ENCODE measurements at regions not wholly inside any gene's neighbourhood (a gene's known extent, or its start where the extent isn't known, plus 50 kb on each side); places are given as distances from the start of the nearest gene placed in this dataset.

DNA sequence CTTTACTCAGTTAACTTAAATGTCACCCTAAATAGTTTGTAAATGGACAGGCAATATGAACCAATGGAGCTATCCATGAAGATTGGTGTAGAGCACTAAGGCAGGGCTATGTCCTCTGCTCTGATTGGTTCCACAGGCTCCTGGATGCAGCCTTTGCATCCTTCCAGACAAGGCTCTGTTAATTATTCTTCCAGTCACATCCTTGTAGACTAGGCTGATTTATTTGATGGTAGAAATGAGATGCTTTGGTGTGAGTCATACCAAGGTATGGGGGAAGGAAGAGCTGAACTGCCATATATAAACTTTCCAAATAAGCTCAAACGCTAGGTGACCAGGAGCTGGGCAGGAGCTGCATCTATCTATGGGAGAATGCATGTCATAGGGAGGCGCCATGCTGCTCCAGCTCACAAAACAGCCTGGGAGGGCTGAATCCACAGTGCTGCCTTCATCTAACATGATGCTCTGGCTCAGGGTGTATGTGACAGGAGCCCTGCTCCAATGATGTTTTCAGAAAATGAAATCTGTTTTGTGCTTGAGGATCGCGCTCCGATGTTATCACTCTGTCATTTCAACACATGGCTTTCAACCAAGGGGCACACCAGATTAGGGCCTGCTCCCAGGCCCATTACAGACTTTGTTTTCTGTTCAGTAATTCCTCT, 818.0 kb upstream of the ZNF608 start:
- no peak for DNase-seq (ENCODE audit: low read depth)

DNA sequence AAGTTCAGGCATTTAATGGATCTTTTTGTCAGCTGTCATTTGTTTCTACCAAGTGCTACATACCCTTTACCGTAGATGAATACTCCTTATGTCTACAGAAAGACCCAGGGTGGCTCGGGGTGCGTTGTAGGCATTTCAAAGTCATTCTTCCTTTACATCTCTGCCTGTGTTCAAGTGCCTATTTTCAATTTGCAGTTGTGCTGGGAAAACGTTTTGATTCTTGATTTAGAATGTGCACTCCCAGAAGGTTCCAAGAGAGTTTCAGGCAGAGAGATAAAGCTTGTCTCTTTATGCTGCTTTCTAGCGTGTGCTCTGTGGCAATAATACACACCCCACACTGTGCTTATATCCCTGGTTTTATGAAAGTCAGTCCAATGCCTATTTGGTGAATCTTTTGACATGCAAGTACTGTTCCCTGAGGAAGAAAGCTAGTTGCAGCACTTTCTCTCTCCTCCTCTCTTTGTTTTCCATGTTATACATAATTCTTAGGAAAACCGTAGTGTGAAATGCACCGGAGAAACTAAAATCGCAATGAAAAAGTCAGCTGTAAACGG, 828.1 kb upstream of the ZNF608 start:
- DNase-seq (ENCODE audit: low read depth), result no peak

DNA sequence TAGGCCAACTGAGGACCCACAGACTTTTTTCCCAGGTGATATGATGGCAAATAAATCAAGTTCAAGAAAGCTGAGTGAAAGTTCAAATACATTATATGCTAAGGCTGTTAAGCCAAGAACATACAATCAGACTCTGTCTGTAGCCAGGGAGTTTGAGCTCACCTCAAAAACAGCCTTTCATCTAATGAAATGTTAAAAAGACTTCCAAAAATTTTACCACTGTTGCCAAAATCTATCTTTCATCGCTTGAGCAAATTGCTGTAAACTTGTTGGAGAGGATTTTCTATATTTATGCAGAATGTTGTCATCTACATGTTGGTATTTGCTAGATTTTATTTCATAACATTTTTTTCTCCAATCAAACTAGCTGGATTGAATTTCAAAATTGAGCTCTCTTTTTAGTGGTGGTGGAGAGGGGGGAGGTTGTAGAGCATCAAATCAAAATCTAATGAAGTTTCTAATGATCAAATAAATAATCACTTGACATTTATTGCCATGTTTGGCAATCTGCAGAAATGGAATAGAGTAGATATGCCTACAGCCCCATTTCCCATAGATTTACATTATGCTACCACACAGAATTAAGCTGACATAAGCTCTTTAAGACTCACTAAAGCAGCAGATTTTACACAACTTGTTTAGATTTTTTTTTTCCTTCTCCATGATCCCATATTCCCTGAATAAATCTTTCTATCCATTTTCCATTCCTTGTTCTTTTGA, 828.9 kb upstream of the ZNF608 start:
- no peak for DNase-seq (ENCODE audit: low read depth)

DNA sequence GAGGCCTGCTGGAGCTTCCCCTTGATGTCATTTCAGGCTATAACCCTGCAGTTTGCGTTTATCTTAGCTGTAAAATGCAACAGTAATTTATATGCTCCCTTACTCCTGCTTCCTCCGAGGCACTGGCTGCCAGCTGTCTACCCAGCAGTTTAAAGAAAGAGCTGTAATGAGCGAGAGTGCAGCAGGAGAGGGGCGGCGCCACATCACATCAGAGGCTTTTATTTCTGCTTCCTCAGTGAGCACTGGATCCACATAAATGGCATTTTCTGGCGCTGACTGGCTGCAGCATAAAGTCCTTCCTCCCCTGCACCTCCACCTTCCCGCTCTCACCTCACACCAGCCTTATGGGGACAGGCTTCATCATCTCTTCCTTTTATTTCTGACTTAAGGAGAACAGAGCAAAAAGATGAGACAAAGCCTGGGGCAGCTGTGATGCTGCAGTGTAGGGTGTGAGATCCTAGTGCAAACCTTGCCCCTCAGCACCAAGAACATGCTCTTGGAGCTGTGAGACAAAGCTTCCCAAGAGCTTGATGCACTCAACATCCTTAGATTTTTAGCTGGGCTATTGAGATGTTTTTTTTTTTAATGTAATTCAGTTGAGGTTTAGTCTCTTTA, 829.6 kb upstream of the ZNF608 start:
- DNase-seq (ENCODE audit: low read depth), result no peak

DNA sequence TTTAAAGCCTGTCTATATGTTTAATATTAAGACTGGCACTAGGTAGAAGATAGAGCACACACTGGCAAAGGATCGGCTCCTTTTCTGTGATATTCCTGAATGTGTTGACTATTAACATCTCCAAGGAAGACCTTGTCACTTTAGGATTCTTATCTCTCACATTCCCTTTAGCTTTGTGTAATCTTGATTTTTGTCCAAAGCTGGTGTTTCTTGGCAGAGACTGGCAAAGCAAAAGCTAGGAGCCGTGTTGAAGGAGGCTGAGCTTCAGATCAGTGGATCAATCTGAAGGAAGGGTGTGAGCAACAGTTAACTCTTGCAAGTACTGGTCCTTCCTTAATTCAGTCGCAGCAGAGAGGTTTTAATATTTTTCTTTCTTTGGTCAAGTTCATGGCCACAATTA, 830.4 kb upstream of the ZNF608 start:
- DNase-seq (ENCODE audit: low read depth), result no peak

DNA sequence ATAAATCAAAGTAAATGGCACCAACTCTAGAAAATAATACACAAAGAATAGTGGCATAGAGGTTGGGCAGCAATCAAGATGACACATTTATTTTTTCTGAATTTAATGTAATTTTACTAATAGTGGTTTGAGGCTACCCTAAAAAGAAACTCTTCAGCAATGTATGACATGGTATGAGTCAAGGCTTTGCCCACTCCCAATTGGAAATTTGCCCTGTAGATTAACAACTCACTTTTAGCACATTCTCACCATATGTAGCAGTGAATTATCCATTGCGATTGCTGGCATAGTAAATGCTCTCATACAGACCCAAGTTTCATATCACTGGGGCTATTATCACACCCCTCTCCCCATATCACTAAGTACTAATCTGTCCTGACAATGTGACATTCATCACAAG, 832.1 kb upstream of the ZNF608 start:
- DNase-seq (ENCODE audit: low read depth), result no peak

DNA sequence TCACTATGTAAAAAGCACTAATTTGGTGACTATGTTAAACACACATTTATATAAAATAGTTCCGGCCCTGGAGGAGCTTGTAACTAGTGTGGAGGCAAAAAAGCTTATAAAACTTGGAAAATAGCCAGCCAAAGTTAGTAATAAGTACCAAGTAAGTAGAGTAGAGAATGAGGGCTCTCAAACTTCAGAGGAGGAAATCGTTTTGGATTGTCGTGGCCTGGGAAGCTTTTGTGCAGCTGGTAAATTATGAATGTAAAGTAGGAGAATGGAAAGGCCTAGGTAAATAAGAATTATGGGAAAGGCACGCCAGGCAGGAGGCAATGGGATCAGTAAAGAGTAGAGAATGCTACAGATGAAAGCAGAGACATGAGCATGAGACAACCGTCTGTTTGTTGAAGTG, 832.7 kb upstream of the ZNF608 start:
- DNase-seq (ENCODE audit: low read depth), result no peak

DNA sequence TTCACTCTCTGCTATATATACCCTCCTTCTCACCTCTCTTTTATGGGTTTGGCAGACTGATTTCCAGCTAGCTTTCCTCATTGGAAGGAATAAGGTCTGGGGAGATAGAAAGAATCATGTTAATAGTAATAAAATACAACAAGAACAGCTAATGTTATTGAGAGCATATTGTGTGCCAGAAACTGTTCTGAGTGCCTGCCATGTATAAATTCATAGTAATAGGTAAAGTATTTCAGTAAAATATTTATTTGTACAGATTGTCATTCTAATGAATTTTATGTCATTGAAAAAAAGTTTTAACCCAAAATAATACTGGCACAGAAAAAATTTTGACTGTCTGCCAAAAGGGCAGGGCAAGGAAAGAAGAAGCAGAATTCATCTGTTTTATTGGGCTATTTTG, 834.9 kb upstream of the ZNF608 start:
- no peak for DNase-seq (ENCODE audit: low read depth)

DNA sequence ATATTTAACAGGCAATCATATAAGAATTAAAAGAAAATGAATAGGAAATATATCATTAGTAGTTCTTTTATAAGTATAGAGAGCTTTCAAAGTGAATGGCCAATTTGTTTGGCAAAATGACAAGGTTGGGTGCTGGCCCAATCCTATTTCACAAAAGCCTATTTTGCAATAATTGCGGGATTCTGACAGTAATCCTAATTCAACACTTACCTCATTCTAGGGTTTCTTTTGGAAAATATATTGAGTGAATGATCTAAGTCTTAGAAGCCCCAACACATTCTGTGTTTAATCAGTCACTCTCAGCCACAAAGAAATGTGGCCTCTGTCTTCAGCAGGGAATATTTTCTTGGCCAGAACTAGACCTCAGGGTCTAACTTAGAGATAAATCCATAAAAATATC, 835.9 kb upstream of the ZNF608 start:
- DNase-seq (ENCODE audit: low read depth), result no peak

DNA sequence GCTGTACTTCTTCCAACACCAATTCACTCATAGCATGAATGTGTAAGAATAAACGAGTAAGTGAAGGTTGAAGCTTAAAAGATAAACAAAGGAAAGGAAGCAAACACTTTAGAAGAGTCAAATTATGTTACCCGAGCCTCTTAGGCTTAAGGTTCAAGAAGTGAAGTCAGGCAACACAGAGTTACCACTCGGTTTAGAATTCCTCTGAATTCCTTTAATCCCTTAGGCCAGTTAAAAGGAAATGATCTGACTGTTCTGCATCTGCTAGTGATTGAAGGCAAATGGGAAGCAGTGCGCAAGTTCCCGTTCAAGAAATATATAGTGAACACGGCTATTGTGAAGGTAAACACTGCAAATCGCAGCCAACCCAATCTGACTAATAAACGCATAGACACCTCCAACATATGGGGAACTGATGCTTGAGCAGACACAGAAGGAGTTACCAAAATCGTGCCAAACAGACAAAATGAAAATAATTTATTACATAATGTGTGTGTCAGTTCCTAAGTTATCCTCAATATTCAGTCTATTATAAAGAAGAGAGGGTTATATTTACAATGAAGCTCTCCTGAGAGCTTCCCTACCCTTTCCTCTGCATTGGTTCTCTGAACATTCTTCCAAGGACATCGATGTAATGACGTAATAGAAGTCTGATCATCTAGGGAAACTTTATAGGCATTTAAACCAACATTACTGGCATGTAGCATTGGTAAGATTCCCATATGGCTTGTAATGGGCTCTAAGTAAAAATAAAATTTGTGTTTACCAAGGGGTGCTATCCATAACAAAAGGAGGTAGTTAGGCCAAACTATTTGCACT, 837.1 kb upstream of the ZNF608 start:
- DNase-seq (ENCODE audit: low read depth), result no peak

DNA sequence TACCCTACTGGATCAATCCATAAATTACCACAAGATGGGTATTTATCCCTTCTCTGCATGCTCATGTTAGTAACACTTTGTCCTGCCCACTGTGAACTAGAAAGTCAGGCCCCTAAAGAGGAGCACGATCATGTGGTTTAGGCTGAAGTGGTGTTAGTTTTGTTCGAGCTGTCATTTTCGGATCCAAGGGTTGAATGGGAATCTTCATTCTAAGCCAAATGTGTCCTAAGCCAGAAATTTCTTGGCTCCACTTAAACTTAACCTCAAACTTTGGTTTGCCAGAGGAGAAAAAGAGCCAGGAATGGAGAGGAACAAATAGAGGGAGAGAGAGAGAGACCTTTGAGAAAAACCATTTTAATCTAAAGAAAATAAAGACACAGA, 837.7 kb upstream of the ZNF608 start:
- no peak for DNase-seq (ENCODE audit: low read depth)

DNA sequence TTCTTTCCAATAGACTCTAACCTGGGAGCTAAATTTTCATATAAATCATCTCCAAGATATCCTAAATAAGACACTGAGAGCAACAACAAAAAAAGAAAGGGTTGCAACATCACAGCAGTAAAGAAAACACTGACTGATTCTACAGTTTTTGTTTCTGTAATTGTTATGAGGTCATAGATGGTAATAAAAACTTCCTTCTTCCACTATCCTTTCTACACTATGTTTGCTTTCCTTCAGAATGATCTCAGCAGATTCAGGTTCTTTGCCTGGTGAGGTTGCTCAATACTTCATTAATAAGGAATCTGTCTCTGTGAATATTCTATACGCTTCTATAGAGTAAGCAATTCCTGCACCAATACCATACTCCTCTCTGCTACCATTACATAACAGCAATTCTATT, 835.6 kb upstream of the GRAMD2B start:
- DNase-seq (ENCODE audit: low read depth), result no peak

DNA sequence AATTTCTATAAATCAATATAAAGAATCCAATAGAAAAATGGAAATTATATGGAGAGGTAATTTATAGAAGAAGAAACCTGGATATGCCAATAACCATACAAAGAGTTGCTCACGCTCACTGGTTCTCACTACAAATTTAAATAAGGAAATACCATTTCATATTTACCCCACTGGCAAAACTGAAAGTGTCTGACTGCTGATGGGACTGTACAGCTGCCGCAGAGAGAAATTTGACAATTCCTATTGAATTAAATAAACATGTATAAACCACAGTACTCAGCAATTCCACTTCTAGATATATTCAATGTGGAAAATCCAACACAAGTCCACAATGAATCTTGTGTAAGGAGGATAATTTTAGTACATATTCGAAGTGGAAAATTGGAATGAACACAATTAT, 830.4 kb upstream of the GRAMD2B start:
- no peak for DNase-seq (ENCODE audit: low read depth)

DNA sequence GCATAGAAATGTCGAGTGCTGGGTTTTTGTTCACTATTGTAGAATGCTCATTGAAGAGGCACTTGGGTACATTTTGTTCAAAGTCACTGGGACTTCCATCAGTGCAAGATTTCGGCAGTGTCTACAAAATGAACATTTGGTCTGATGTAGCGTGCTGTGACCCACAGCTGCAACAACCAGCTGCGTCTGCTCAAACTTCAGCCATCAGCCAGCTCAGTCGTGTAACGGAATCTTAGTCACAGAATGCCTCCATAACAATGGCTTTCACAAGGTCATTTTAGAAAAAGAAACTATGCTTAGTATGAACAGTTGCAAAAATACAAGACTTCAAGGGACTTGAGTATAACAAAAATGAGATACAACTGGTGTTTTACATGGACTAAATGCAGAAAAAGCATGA, 828.1 kb upstream of the GRAMD2B start:
- DNase-seq (ENCODE audit: low read depth), result peak; percentile 3

DNA sequence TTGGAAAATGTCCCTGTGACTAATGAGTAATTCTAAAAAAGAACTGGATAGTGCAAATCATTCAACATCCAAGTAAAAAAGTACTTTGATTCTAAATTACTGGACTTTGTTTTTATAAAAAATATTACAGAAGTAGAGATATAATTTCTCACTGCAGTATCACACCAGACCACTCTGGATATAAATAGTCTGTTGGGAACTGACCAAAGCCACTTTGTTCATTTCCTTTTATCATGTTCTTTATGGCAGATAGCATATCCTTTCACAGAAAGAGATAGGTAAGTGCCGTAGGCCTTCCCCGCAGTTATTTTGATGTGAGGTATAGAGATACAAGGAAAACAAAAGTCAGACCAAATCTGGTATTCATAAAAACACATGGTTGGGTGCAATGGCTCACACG, 827.4 kb upstream of the GRAMD2B start:
- DNase-seq (ENCODE audit: low read depth), result no peak

DNA sequence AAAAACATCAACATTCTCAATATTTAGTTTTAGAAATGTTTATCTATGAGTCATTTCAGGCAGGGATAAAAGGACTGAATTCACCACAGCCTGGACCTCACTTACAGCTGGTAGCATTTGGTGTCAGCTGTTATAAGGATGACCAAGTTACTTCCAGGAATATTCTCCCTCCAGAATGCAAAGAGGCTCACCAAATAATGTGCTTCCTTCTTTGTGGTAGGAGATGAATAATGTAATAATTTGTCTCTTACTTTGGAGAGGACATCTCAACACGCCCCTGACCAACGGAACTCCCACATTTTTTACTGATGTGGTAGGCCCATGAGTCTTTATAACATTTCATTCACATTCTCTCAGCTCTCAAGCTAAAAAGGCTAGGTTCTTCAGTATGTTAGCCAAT, 825.9 kb upstream of the GRAMD2B start:
- peak; percentile 10 for DNase-seq (ENCODE audit: low read depth)

DNA sequence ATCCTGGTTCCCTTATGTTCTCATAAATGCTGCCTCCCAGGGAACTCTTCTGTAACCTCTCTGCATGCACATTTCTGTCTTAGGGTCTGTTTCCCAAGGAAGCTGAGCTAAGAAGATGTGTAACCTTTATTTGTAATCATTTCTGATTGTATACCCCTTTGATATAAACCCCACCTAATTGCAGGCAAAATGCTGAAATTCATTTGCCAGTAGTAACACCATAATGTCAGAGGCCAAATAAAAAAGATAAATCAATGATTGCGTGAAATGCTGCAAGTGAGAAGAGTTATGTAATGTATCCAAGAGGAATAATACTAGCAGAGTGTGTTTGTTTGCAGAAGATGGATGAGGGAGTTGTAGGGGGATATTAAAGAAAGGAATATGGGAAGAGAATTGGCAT, 822.6 kb upstream of the GRAMD2B start:
- DNase-seq (ENCODE audit: low read depth), result no peak

DNA sequence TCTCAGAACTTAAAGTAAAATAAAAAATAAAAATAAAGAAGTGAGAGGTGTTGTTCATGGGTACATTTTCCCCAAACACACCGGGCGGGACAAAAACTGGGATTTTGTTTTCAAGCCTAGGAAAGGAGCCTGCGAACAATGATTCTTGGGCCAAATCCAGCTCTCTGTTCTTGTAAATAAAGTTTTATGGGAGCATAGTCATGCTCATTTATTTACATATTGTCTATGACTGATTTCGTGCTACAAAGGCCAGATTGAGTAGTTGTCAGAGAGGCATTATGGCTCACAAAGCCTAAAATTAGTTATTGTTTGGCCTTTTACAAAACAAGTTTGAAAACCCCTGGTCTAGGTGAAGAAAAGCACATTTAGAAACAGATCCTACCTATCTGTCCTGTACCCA, 821.0 kb upstream of the GRAMD2B start:
- DNase-seq (ENCODE audit: low read depth), result no peak

DNA sequence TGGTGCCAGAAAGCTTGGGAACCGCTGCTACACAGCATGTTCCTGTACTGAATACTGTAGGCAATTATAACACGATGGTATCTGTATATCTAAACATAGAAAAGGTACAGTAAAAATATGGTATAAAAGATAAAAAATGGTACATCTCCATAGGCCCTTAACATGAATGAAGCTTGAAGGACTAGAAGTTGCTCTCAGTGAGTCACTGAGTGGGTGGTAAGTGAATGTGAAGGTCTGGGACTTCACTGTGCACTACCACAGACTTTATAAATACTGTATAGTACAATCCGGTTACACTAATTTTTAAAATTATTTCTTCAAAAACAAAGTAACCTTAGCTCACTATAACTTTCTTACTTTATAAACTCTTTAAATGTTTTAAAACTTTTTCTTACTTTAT, 819.9 kb upstream of the GRAMD2B start:
- DNase-seq (ENCODE audit: low read depth), result no peak

DNA sequence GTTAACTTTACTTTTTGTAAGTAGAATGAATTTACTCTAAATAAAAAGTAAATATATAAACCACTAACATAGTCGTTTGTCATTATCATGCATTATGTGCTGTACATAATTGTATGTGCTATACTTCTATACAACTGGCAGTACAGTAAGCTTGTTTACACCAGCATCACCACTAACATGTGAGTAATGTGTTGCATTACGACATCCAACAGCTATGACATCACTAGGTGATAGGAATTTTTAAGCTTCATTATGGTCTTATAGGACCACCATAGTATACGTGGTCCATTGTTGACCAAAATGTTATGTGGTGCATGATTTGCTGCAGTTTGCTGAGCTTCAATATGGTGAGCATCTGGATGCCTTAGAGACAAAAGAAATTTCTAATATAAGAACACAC, 819.1 kb upstream of the GRAMD2B start:
- no peak for DNase-seq (ENCODE audit: low read depth)

DNA sequence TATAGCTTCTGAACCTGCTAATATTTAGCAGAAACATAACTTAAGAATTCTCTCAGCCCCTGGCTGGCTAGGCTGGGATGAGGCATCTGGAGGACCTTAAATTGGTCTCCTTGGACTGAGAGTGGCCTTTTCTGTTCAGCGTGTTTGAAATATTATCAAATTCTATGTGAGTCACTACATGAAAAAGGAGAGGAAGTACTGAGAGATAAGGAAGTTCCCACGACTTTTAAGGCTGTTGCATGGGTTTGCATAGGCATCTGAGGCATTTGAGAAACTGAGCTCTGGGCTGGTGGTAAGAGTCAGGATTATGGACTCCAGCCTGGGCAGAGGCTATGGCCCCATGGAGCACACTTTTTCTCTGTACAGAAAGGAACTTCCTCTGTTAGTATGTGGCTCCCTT, 816.2 kb upstream of the GRAMD2B start:
- peak; percentile 1 for DNase-seq (ENCODE audit: low read depth)

DNA sequence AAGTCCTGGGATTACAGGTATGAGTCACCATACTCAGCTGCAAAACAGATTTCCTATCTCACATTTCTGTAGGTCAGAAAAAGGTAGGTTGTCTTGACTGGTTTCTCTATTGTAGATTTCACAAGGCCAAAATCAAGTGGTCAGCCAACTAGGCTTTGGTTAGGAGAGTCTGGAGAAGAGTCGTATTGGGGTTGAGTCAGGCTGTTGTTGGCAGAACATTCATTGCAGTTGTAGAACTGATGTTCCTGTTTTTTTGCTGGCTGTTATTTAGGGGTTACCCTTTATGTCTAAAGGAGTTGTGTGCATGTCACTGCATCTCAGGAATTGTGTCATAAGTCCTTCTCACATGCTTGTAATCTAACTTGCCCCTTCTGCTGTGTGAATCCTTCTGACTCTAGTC, 814.2 kb upstream of the GRAMD2B start:
- DNase-seq (ENCODE audit: low read depth), result no peak

DNA sequence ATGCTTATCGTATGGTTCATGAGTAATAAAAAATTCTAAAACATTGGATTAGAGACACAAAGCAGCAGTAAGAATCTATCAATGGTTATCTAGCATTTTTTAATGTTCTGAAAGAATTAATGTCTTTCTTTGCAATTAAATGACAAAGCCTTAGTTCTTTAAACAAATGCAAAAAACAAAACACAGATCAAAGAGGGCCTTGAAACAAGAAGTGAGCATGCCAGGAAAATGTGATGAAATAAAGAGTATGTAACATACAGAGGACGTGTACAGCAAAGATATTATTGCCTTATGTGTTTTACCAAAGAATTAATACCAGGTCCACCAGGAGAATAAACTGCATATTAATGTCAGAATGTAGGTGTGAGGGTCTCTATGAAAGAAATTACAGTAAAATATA, 812.3 kb upstream of the GRAMD2B start:
- no peak for DNase-seq (ENCODE audit: low read depth)
